GM12878 (cell line): ENCODE measurements at regions not wholly inside any gene's neighbourhood (a gene's known extent, or its start where the extent isn't known, plus 50 kb on each side); places are given as distances from the start of the nearest gene placed in this dataset.
A peak's percentile ranks its signal among the peaks of the same experiment; 100 is the strongest.

ENCODE experiments used
- ATAC-seq: fragments of 200-7000 bp; cut with Tn5 transposase; 3 replicates; pipeline ENCODE4 v1.9.1; 2020; ENCODE audit warnings: mild to moderate bottlenecking, moderate library complexity
- BruUV-seq: library from RNA; stranded (reverse); fragments of 400-500 nt; replicated peaks from 2 replicates; lab custom pipeline; 2021; lab: Mats Ljungman, UMichigan
- CTCF ChIA-PET: fragments of 300-600 bp; sonication (Branson Sonifier 250); formaldehyde crosslinking; extraction: SDS; loops from one replicate; lab custom pipeline; 2021; ENCODE audit warnings: inconsistent platforms; lab: Yijun Ruan, JAX
- POLR2A ChIA-PET: fragments of 350-600 bp; formaldehyde crosslinking; extraction: SDS; loops from one replicate; lab custom pipeline; 2021; ENCODE audit warnings: inconsistent platforms; lab: Charles Lee
- RAD21 ChIA-PET: fragments of 300-600 bp; sonication (Branson Sonifier 250); formaldehyde crosslinking; loops from one replicate; lab custom pipeline; 2023; ENCODE audit warnings: antibody characterized with exemption; ENCODE audit not compliant: unreplicated experiment; lab: Charles Lee
- SMC1A ChIA-PET: fragments of 300-600 bp; sonication (Branson Sonifier 250); formaldehyde crosslinking; loops from one replicate; lab custom pipeline; 2023; ENCODE audit not compliant: unreplicated experiment, uncharacterized antibody; lab: Charles Lee
- DNase-seq: peaks from one replicate; pipeline ENCODE4 v3.0.0-alpha.2; 2011; ENCODE audit warnings: low read depth, low spot score
- FAIRE-seq: peaks from 3 replicates; lab custom pipeline; 2011; peaks lifted over from hg19 to GRCh38; lab: Jason Lieb, UNC
- H2AFZ ChIP-seq: 2 replicates; pipeline ENCODE4 v1.6.0; 2011; ENCODE audit warnings: low read depth, low read length, control low read depth; ENCODE audit not compliant: control insufficient read depth
- H3K27ac ChIP-seq: 2 replicates; pipeline ENCODE4 v1.5.1; 2011; ENCODE audit warnings: control low read depth; ENCODE audit not compliant: control insufficient read depth, insufficient read depth
- H3K27me3 ChIP-seq, 2 experiments: replicated peaks in 1 of 2; 2 replicates each; pipeline versions ENCODE4 v1.6.0 to v1.6.1; 2011; ENCODE audit warnings: low read length in 1 of 2; ENCODE audit not compliant: control insufficient read depth in 2 of 2, insufficient read depth in 2 of 2
- H3K36me3 ChIP-seq, 2 experiments: 2 replicates each; pipeline ENCODE4 v1.5.1; 2011; ENCODE audit warnings: low read length in 1 of 2; ENCODE audit not compliant: control insufficient read depth in 2 of 2, insufficient read depth in 2 of 2
- H3K4me1 ChIP-seq: 2 replicates; pipeline ENCODE4 v1.6.1; 2011; ENCODE audit warnings: mild to moderate bottlenecking, low read length, moderate library complexity, mixed read lengths; ENCODE audit not compliant: control insufficient read depth, insufficient read depth
- H3K4me2 ChIP-seq: 2 replicates; pipeline ENCODE4 v1.6.0; 2011; ENCODE audit warnings: control low read depth; ENCODE audit not compliant: control insufficient read depth, insufficient read depth
- H3K4me3 ChIP-seq: fragments of 200-600 bp; sonication (generic); 2 replicates; pipeline ENCODE4 v1.5.1; 2016
- H3K79me2 ChIP-seq: 2 replicates; pipeline ENCODE4 v1.6.0; 2011; ENCODE audit warnings: low read length; ENCODE audit not compliant: control insufficient read depth, insufficient read depth
- H3K9ac ChIP-seq: 2 replicates; pipeline ENCODE4 v1.8.0; 2011; ENCODE audit warnings: low read length, control low read depth, mixed read lengths; ENCODE audit not compliant: control insufficient read depth, insufficient read depth
- H3K9me3 ChIP-seq: replicated peaks from 3 replicates; pipeline ENCODE4 v1.5.1; 2011; ENCODE audit warnings: mild to moderate bottlenecking, low read length; ENCODE audit not compliant: control insufficient read depth, insufficient read depth
- H4K20me1 ChIP-seq: 2 replicates; pipeline ENCODE4 v1.6.0; 2011; ENCODE audit not compliant: control insufficient read depth, insufficient read depth
- CHD4 ChIP-seq: fragments of 200-600 bp; sonication (generic); IDR thresholded peaks from 2 replicates; pipeline ENCODE4 v1.6.1; 2016; ENCODE audit warnings: mild to moderate bottlenecking
- HDAC2 ChIP-seq: fragments of 200-600 bp; sonication (generic); IDR thresholded peaks from 2 replicates; pipeline ENCODE4 v1.6.1; 2017
- HSF1 ChIP-seq: fragments of 150-350 bp; IDR thresholded peaks from 2 replicates; pipeline ENCODE4 v1.6.1; 2014; ENCODE audit warnings: mild to moderate bottlenecking, low read depth, low read length
- KDM1A ChIP-seq: fragments of 200-600 bp; sonication (generic); IDR thresholded peaks from 2 replicates; pipeline ENCODE4 v1.6.1; 2016; ENCODE audit warnings: borderline replicate concordance
- MTA2 ChIP-seq: fragments of 450-650 bp; IDR thresholded peaks from 2 replicates; pipeline ENCODE4 v1.6.1; 2016; ENCODE audit warnings: low read depth, mild to moderate bottlenecking, moderate library complexity
- NFYB ChIP-seq: IDR thresholded peaks from 2 replicates; pipeline ENCODE4 v1.6.1; 2011; ENCODE audit warnings: low read depth, mild to moderate bottlenecking, low read length, improper control_type of control experiment, moderate library complexity; ENCODE audit not compliant: insufficient read depth
- NR2F1 ChIP-seq: fragments of 450-650 bp; conservative IDR thresholded peaks from 2 replicates; pipeline ENCODE4 v1.6.1; 2017; ENCODE audit warnings: mild to moderate bottlenecking
- POLR2A ChIP-seq: IDR thresholded peaks from 2 replicates; pipeline ENCODE4 v1.6.1; 2011; ENCODE audit warnings: low read depth, mild to moderate bottlenecking, low read length
- SIX5 ChIP-seq: IDR thresholded peaks from 2 replicates; pipeline ENCODE4 v1.6.1; 2011; ENCODE audit warnings: mild to moderate bottlenecking, low read depth, low read length, moderate library complexity; ENCODE audit not compliant: severe bottlenecking
- SP1 ChIP-seq: IDR thresholded peaks from one replicate; pipeline ENCODE4 v1.6.1; 2011; ENCODE audit warnings: low read depth, low read length
- SPI1 ChIP-seq: IDR thresholded peaks from 2 replicates; pipeline ENCODE4 v1.6.1; 2011; ENCODE audit warnings: low read depth, mild to moderate bottlenecking, low read length, moderate library complexity, borderline replicate concordance; ENCODE audit not compliant: insufficient read depth
- TAF1 ChIP-seq: IDR thresholded peaks from 2 replicates; pipeline ENCODE4 v1.6.1; 2011; ENCODE audit warnings: mild to moderate bottlenecking, low read depth, low read length, borderline replicate concordance
- in situ Hi-C: fragments of 300-500 bp; cut with MboI; formaldehyde crosslinking; loops from 9 replicates; pipeline ENCODE4 v1.14.3; 2018; ENCODE audit warnings: mixed read lengths
- intact Hi-C: fragments of 100-400 bp; cut with micrococcal nuclease; formaldehyde crosslinking; loops from one replicate; pipeline ENCODE4 v1.14.2; 2022; ENCODE audit not compliant: unreplicated experiment

- no peak for TF ChIP-seq HSF1
These were observed 531.9 kb downstream of the XIRP2 start (continued) for GRCh38 chr2:167420211-167420610.

- TF ChIP-seq NR2F1, result peak; percentile 48; the same call in 1 of the 2 replicates
- peak; percentile 6; the same call in 1 of the 2 replicates for TF ChIP-seq SPI1
- no peak for TF ChIP-seq TAF1
- no peak for TF ChIP-seq CHD4
- TF ChIP-seq POLR2A, result no peak
- TF ChIP-seq HDAC2, result no peak
- TF ChIP-seq KDM1A, result no peak
- no peak for TF ChIP-seq SIX5
- no peak for TF ChIP-seq NFYB
- TF ChIP-seq MTA2, result 0 out of 2 replicates have a peak, but pooled peaks have one; percentile 22
- TF ChIP-seq SP1, result no peak
- H3K9me3 ChIP-seq, result no peaks in the 10 kb centered on the region
- H3K36me3 ChIP-seq, result no peaks in the 10 kb centered on the region
- no peaks in the 10 kb centered on the region for H3K4me1 ChIP-seq
- ChIA-PET RAD21 (no interaction called here), CTCF (no interaction called here), SMC1A (no interaction called here), POLR2A (no interaction called here)
- no peak overlapping the region for H3K9ac ChIP-seq
- no peak overlapping the region for H3K4me3 ChIP-seq
- H3K27ac ChIP-seq, result no peak overlapping the region
- H4K20me1 ChIP-seq, result no peaks in the 10 kb centered on the region
- no peak for DNase-seq
- BruUV-seq, result no TSS peak
- no peak for FAIRE-seq
- in situ Hi-C loops, result no loop called here
- ATAC-seq, result peak; percentile 34
- H3K4me2 ChIP-seq, result no peak overlapping the region
- intact Hi-C loops, result no loop called here
- H3K79me2 ChIP-seq, result no peaks in the 10 kb centered on the region
- no peak overlapping the region for H2AFZ ChIP-seq
- H3K27me3 ChIP-seq, result no peaks in the 10 kb centered on the region
These were observed 526.8 kb downstream of the XIRP2 start for GRCh38 chr2:167415068-167415467.
